ENCODE measurements at regions not wholly inside any gene's neighbourhood (a gene's known extent, or its start where the extent isn't known, plus 50 kb on each side); places are given as distances from the start of the nearest gene placed in this dataset.

DNA sequence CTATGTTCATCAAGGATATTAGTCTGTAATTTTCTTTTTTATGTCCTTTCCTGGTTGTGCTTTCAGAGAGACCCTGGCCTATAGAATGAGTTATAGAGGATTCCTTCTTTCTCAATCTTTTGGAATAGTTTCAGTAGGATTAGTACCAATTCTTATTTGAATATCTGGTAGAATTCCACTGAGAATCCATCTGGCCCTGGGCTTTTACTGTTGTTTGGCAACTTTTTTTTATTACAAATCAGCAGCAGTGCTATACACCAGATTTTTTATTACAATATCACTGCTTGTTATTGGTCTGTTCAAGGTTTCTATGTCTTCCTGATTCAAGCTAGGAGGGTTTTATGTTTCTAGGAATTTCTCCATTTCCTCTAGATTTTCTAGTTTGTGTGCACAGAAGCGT is 50.0 kb upstream of the NRSN1 start:
- TF ChIP-seq POLR2A (IDR thresholded peaks at IDR 0.05) = no peak
- TF ChIP-seq, protein P1, sequence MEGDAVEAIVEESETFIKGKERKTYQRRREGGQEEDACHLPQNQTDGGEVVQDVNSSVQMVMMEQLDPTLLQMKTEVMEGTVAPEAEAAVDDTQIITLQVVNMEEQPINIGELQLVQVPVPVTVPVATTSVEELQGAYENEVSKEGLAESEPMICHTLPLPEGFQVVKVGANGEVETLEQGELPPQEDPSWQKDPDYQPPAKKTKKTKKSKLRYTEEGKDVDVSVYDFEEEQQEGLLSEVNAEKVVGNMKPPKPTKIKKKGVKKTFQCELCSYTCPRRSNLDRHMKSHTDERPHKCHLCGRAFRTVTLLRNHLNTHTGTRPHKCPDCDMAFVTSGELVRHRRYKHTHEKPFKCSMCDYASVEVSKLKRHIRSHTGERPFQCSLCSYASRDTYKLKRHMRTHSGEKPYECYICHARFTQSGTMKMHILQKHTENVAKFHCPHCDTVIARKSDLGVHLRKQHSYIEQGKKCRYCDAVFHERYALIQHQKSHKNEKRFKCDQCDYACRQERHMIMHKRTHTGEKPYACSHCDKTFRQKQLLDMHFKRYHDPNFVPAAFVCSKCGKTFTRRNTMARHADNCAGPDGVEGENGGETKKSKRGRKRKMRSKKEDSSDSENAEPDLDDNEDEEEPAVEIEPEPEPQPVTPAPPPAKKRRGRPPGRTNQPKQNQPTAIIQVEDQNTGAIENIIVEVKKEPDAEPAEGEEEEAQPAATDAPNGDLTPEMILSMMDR (IDR thresholded peaks at IDR 0.05) = no peak
